Right renal pelvis (tissue), 4 donors: ENCODE measurements at regions not wholly inside any gene's neighbourhood (a gene's known extent, or its start where the extent isn't known, plus 50 kb on each side); places are given as distances from the start of the nearest gene placed in this dataset.

Experiments used
- DNase-seq, 4 donors: peaks; one replicate each; pipeline ENCODE4 v3.0.0-alpha.2; 2013; ENCODE audit warnings: low read depth in 4 of 4, low spot score in 3 of 4, missing footprints in 1 of 4

- DNase-seq, result no peak
Observed at GRCh38 chr14:35221462-35221861, 70.7 kb upstream of the PSMA6 start.

DNA sequence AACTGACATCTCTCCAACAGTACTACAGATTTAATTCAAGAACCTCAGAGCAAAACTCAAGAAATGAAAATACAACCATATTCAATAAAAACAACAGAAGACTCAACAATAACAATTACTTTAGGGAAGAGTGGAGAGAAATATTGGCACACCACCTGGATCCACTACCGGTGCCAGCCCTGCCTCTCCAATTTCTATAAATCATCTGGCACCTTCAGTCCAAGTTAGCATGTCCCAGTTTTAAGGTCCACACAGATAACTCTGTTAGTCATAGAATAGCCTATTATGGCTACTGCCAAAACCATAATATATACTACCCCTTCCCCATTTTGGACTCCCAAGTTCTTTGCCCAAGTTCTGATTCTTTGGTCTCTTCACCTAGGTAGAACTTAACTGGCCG is 69.9 kb upstream of the PSMA6 start:
- no peak for DNase-seq

- no peak for DNase-seq
Observed at GRCh38 chr14:35222872-35223466, 69.2 kb upstream of the PSMA6 start.

GRCh38 chr14:35223927-35224326 is 68.3 kb upstream of the PSMA6 start:
- no peak for DNase-seq

DNA sequence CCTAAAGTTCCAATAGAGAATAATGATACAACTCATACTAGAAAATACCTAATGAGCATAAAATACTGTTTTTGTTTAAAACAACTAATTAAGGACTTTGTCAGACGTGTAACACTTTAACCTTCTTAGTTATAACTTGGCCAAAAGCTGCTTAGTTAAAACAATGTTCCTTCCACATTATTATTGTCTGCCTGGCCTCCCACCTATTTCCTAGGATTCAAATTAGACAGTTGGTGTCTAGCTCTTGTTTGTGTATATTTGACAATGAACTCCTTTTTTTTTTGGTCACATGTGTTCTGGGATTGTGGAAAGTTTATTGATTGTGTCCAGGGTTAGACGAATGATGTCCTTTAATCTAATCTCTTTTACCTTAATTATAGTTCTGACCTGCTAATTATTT is 67.6 kb upstream of the PSMA6 start:
- no peak for DNase-seq

DNA sequence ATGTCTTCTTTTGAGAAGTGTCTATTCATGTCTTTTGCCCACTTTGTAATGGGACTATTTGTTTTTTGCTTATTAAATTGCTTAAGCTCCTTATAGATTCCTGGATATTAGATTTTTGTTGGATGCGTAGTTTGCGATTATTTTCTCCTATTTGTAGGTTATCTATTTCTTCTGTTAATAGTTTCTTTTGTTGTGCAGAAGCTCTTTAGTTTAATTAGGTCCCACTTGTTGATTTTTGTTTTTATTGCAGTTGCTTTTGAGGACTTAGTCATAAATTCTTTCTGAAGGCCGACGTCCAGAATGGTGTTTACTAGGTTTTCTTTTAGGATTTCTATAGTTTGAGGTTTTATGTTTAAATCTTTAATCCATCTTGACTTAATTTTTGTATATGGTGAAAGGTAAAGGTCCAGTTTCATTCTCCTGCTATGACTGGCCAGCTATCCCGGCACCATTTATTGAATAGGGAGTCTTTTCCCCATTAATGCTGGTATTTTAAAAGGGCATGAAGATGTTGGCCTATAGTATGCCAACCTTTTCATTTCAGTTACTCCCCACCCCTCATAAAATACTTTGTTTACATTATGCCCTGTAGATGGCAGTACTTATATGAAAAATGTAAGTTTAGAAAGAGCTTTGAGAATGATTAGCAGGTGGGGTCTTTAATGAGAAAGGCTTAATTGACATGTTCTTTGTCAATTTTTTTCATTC is 62.9 kb upstream of the PSMA6 start:
- DNase-seq, result no peak

GRCh38 chr14:35229792-35230089 is 62.4 kb upstream of the PSMA6 start:
- no peak for DNase-seq

DNA sequence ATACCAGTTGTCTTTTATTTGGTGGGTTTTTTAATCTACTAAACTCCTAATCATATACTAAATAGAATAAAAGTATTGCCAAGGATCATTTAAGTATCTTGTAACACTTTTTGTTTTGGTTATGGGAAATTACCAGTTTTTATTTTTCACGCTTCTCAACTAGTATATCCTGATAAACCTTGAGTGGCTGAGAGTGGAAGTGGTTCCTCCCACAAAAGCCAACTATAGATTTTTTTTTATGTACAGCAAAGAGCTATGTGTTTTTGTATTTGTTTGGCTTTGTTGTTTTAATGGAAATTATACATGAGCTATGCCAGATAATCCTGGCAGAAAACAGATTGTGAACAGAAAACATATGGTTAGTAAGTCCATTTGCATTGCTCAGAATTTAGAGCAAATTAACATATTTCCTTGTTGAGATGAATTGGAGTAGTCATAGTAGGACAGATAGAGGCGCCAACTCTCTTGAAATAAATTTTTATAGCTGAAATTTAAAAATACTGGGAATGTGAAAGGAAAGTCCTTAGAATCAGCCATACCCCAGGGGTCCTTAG is 60.9 kb upstream of the PSMA6 start:
- DNase-seq, result no peak

DNA sequence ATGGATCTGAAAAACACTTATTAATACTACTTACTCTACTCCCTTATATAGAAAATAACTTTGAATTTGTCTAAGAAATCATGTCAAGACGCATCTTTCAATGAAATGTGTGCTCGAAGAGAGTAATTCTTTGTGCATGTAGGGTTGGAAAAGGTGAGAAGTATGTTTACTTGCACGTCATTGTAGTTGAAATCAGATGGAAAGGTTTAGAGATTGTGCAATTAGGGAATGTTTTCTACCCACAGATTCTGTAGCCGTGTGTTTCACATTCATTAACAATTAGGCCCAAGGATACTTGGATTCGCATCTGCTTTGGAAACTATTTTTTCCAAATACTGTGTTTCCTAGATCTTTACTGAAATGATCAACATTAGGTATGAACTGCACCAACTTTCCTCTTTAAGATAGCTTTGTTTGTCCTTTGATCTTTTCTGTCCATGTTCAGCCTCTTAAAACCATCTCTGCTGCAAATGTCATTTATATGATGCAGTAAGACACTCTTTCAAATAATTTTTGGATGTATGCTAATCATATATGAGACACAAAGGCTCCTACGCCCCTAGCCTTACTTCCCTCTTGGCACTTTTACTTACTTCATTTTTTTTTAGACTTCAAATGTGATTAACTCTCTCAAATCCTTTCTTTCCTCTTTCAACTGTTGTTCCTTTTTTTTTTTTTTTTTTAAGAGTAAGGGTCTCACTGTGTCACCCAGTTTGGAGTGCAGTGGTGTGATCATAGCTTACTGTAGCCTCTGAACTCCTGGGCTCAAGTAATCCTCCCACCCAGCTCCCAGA is 58.0 kb upstream of the PSMA6 start:
- DNase-seq, result no peak

DNA sequence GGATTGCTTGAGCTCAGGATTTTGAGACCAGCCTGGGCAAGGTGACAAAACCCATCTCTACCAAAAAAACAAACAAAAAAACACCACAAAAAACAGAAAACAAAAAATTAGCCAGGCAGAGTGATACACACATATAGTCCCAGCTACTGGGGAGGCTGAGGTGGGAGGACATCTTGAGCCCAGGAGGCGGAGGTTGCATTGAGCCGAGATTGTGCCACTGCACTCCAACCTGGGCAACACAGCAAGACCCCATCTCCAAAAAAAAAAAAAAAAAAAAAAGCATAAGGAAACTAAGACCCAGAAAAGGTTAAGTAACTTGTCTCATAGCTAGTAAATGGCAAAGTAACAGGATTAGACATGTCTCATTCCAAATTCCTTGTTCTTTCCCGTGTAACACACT is 56.3 kb upstream of the PSMA6 start:
- no peak for DNase-seq

DNA sequence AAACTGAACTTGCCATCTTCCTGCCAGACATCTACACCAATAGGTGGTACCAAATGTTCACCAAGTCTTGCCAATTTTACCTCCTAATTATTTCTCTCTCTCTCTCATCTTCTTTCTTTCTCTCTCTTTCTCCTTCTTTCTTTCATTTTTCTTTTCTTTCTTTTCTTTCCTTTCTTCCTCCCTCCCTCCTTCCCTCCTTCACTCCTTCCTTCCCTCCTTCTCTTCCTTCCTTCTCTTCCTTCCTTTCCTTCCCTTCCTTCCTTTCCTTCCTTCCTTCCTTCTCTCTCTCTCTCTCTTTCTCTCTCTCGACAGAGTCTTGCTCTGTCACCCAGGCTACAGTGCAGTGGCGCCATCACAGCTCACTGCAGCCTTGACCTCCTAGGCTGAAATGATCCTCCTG is 55.4 kb upstream of the PSMA6 start:
- no peak for DNase-seq

- DNase-seq, result no peak
Observed at GRCh38 chr14:35240231-35240630, 52.0 kb upstream of the PSMA6 start.
